AG04450 (cell line): ENCODE measurements at regions not wholly inside any gene's neighbourhood (a gene's known extent, or its start where the extent isn't known, plus 50 kb on each side); places are given as distances from the start of the nearest gene placed in this dataset.
A peak's percentile ranks its signal among the peaks of the same experiment; 100 is the strongest.

ENCODE experiments used
- CTCF ChIA-PET: fragments of 300-600, 350-600 bp; formaldehyde crosslinking; extraction: SDS; loops from one replicate; lab custom pipeline; 2022; ENCODE audit warnings: antibody characterized with exemption, inconsistent platforms; lab: Charles Lee
- POLR2A ChIA-PET: fragments of 350-600 bp; formaldehyde crosslinking; extraction: SDS; loops from one replicate; lab custom pipeline; 2021; ENCODE audit warnings: antibody characterized with exemption, inconsistent platforms; lab: Yijun Ruan, JAX
- DNase-seq: peaks from one replicate; pipeline ENCODE4 v3.0.0-alpha.2; 2011; ENCODE audit warnings: low read depth, low spot score
- H3K27ac ChIP-seq: one replicate; pipeline ENCODE4 v1.5.1; 2012; ENCODE audit warnings: low read depth, low read length, control low read depth
- H3K27me3 ChIP-seq: one replicate; pipeline ENCODE4 v1.6.0; 2012; ENCODE audit warnings: low read length; ENCODE audit not compliant: control insufficient read depth, insufficient read depth
- H3K4me3 ChIP-seq: 2 replicates; pipeline ENCODE4 v1.5.1; 2011; ENCODE audit warnings: mild to moderate bottlenecking, low read depth, low read length, control low read depth
- H3K9me3 ChIP-seq: 2 replicates; pipeline ENCODE4 v1.5.1; 2012; ENCODE audit warnings: low read length; ENCODE audit not compliant: control insufficient read depth, insufficient read depth
- TF ChIP-seq, protein P1 (sequence below): IDR thresholded peaks from 2 replicates; pipeline ENCODE4 v1.5.1; 2011; ENCODE audit warnings: low read depth, low read length, control low read depth, inconsistent platforms

DNA sequence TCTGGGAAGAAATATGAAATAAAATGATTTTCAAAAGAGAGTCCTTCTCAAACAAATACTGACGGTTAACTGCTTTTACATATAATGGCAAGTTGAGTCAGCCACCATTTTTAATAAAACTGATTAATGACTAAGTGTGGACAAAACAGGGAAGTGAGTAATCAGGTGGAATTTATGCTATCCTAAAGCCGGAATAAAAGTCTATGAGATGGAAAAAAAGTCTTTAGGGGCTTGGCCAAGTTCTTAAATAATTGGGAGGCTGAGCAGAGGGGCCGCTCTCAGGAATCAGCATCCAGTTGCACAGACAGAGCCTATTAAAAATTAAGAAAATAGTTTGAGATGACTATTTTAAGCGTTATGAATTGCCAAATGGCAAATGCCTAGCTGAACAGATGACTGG, 58.6 kb upstream of the AFF3 start:
- no peak overlapping the region for H3K4me3 ChIP-seq
- H3K9me3 ChIP-seq: peaks cover 4% of the 10 kb centered on the region
- H3K27me3 ChIP-seq: peaks cover 3% of the 10 kb centered on the region
- H3K27ac ChIP-seq: no peak overlapping the region
- POLR2A ChIA-PET: no interaction called here
- CTCF ChIA-PET: no interaction called here
- TF ChIP-seq, protein P1, sequence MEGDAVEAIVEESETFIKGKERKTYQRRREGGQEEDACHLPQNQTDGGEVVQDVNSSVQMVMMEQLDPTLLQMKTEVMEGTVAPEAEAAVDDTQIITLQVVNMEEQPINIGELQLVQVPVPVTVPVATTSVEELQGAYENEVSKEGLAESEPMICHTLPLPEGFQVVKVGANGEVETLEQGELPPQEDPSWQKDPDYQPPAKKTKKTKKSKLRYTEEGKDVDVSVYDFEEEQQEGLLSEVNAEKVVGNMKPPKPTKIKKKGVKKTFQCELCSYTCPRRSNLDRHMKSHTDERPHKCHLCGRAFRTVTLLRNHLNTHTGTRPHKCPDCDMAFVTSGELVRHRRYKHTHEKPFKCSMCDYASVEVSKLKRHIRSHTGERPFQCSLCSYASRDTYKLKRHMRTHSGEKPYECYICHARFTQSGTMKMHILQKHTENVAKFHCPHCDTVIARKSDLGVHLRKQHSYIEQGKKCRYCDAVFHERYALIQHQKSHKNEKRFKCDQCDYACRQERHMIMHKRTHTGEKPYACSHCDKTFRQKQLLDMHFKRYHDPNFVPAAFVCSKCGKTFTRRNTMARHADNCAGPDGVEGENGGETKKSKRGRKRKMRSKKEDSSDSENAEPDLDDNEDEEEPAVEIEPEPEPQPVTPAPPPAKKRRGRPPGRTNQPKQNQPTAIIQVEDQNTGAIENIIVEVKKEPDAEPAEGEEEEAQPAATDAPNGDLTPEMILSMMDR: no peak
- DNase-seq: no peak

GRCh38 chr2:100199421-100199820, 57.0 kb upstream of the AFF3 start:
- Histone ChIP-seq H3K9me3 (peaks cover 4% of the 10 kb centered on the region), H3K27ac (no peak overlapping the region), H3K4me3 (no peak overlapping the region), H3K27me3 (peaks cover 3% of the 10 kb centered on the region)
- no peak for DNase-seq
- TF ChIP-seq, protein P1: no peak
- POLR2A ChIA-PET: no interaction called here
- CTCF ChIA-PET: no interaction called here

GRCh38 chr2:100198461-100199230, 56.3 kb upstream of the AFF3 start:
- H3K4me3 ChIP-seq: no peak overlapping the region
- ChIA-PET POLR2A (interaction anchor here (0.9 kb wide), 1 partner anchor 803 kb away, joined by 3 read pairs; the partner anchor contains the start of gene RPL31), CTCF (no interaction called here)
- peaks cover 4% of the 10 kb centered on the region for H3K9me3 ChIP-seq
- H3K27me3 ChIP-seq: peaks cover under 1% of the 10 kb centered on the region
- DNase-seq: no peak
- TF ChIP-seq, protein P1: no peak
- H3K27ac ChIP-seq: no peak overlapping the region

DNA sequence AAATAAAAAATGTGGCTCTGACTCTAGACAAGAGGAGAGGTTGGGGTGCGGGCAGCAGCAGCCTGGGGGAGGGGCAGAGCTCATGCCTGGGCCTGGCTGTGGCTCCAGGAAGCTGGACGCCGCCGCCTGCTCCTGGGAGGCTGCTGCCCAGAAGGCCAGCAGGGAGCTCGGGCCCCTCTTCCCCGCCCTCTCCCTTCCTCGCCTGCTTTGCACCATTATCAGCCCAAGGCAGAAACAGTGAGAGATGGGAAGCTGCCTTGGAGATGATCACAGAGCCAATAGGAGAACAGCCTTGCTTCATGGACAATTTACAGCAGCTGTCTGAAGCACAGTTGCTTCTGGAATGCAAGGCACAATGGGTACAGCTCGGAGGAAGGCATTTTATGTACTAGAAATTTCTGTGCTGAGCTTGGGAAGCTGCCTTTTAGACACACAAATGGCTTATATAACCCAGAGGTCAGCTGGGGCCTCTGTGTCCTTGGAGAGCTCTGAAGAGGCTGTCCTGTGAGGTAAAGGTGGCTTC, 55.3 kb upstream of the AFF3 start:
- Histone ChIP-seq H3K9me3 (peaks cover 4% of the 10 kb centered on the region), H3K4me3 (no peak overlapping the region), H3K27me3 (no peaks in the 10 kb centered on the region), H3K27ac (peak overlapping the region; percentile 57)
- no peak for DNase-seq
- POLR2A ChIA-PET: interaction anchor here (0.6 to 0.9 kb wide), 2 partner anchors 17 to 804 kb away, joined by 3 read pairs; partner anchors contain the start of gene RPL31
- CTCF ChIA-PET: no interaction called here
- TF ChIP-seq, protein P1: no peak

GRCh38 chr2:100196786-100197494, 54.5 kb upstream of the AFF3 start:
- Histone ChIP-seq H3K4me3 (no peak overlapping the region), H3K27ac (no peak overlapping the region), H3K27me3 (no peaks in the 10 kb centered on the region), H3K9me3 (peaks cover 4% of the 10 kb centered on the region)
- POLR2A ChIA-PET: no interaction called here
- TF ChIP-seq, protein P1: no peak
- no peak for DNase-seq
- CTCF ChIA-PET: no interaction called here
